OCI-LY1 (cell line): ENCODE measurements at regions not wholly inside any gene's neighbourhood (a gene's known extent, or its start where the extent isn't known, plus 50 kb on each side); places are given as distances from the start of the nearest gene placed in this dataset.

Source experiments
- H2AFZ ChIP-seq: fragments of 200-600 bp; sonication (generic), shearing (Covaris generic); 2 replicates; pipeline ENCODE4 v1.6.0; 2014; ENCODE audit warnings: antibody characterized with exemption, mild to moderate bottlenecking, low read length
- H3F3A ChIP-seq: fragments of 200-600 bp; sonication (generic), shearing (Covaris generic); 2 replicates; pipeline ENCODE4 v1.6.0; 2014; ENCODE audit warnings: mild to moderate bottlenecking, antibody characterized with exemption, low read length, moderate library complexity; ENCODE audit not compliant: insufficient read depth
- H3K27ac ChIP-seq: fragments of 200-600 bp; sonication (generic); 2 replicates; pipeline ENCODE4 v1.5.1; 2014; ENCODE audit warnings: low read length, mixed run types, mild to moderate bottlenecking, low read depth; ENCODE audit not compliant: poor library complexity, severe bottlenecking
- H3K27me3 ChIP-seq: fragments of 200-600 bp; sonication (generic); 2 replicates; pipeline ENCODE4 v1.6.0; 2014; ENCODE audit warnings: antibody characterized with exemption, mild to moderate bottlenecking, low read length, moderate library complexity; ENCODE audit not compliant: insufficient read depth
- H3K36me3 ChIP-seq: fragments of 200-600 bp; sonication (generic); 2 replicates; pipeline ENCODE4 v1.6.1; 2014; ENCODE audit warnings: mild to moderate bottlenecking, antibody characterized with exemption, low read length, moderate library complexity, mixed read lengths; ENCODE audit not compliant: insufficient read depth
- H3K4me1 ChIP-seq: fragments of 200-600 bp; sonication (generic); 2 replicates; pipeline ENCODE4 v1.5.1; 2014; ENCODE audit warnings: mild to moderate bottlenecking, low read length, moderate library complexity; ENCODE audit not compliant: insufficient read depth, severe bottlenecking
- H3K4me2 ChIP-seq: fragments of 200-600 bp; sonication (generic), shearing (Covaris generic); 2 replicates; pipeline ENCODE4 v1.6.1; 2014; ENCODE audit warnings: low read length
- H3K4me3 ChIP-seq: fragments of 200-600 bp; sonication (generic); 2 replicates; pipeline ENCODE4 v1.5.1; 2014; ENCODE audit warnings: low read length, low read depth, mild to moderate bottlenecking, mixed read lengths; ENCODE audit not compliant: poor library complexity, severe bottlenecking
- H3K79me2 ChIP-seq: fragments of 200-600 bp; shearing (Covaris generic); 2 replicates; pipeline ENCODE4 v1.6.1; 2016; ENCODE audit warnings: mixed run types, low read length, mixed read lengths; ENCODE audit not compliant: insufficient read depth
- H3K9ac ChIP-seq: fragments of 200-600 bp; sonication (generic), shearing (Covaris generic); 2 replicates; pipeline ENCODE4 v1.6.1; 2014; ENCODE audit warnings: mild to moderate bottlenecking, low read length, mixed read lengths
- H3K9me2 ChIP-seq: fragments of 200-600 bp; sonication (generic), shearing (Covaris generic); 2 replicates; pipeline ENCODE4 v1.6.1; 2014; ENCODE audit warnings: low read depth, mild to moderate bottlenecking, low read length, mixed read lengths
- H3K9me3 ChIP-seq: fragments of 200-600 bp; shearing (Covaris generic); 2 replicates; pipeline ENCODE4 v1.6.1; 2014; ENCODE audit warnings: low read length, mixed read lengths
- H4K20me1 ChIP-seq: fragments of 200-600 bp; sonication (generic), shearing (Covaris generic); 2 replicates; pipeline ENCODE4 v1.6.0; 2016; ENCODE audit warnings: mild to moderate bottlenecking, low read length; ENCODE audit not compliant: insufficient read depth
- CTCF ChIP-seq: fragments of 200-600 bp; sonication (generic), shearing (Covaris generic); IDR thresholded peaks from 2 replicates; pipeline ENCODE4 v1.5.1; 2017; ENCODE audit warnings: mild to moderate bottlenecking, antibody characterized with exemption, low read length, moderate library complexity, mixed read lengths
- EZH2 ChIP-seq: fragments of 200-600 bp; sonication (generic), shearing (Covaris generic); IDR thresholded peaks from 2 replicates; pipeline ENCODE4 v1.8.0; 2017; ENCODE audit warnings: borderline replicate concordance, mixed run types, mild to moderate bottlenecking, antibody characterized with exemption, low read length, moderate library complexity, mixed read lengths

- TF ChIP-seq EZH2 (no peak), CTCF (no peak)
- H3K4me3 ChIP-seq: no peak overlapping the region
- H4K20me1 ChIP-seq: no peaks in the 10 kb centered on the region
- no peaks in the 10 kb centered on the region for H3F3A ChIP-seq
- no peaks in the 10 kb centered on the region for H3K4me1 ChIP-seq
- no peaks in the 10 kb centered on the region for H3K9me2 ChIP-seq
- H3K27me3 ChIP-seq: no peaks in the 10 kb centered on the region
- no peaks in the 10 kb centered on the region for H3K36me3 ChIP-seq
- H3K79me2 ChIP-seq: no peaks in the 10 kb centered on the region
- no peak overlapping the region for H2AFZ ChIP-seq
- no peak overlapping the region for H3K4me2 ChIP-seq
- H3K9me3 ChIP-seq: no peaks in the 10 kb centered on the region
- H3K27ac ChIP-seq: no peak overlapping the region
- H3K9ac ChIP-seq: no peak overlapping the region
Observed at GRCh38 chr13:29994911-29995595, 144.6 kb upstream of the UBL3 start.

GRCh38 chr13:29993716-29994488 lies 143.5 kb upstream of the UBL3 start:
- H3K27ac ChIP-seq: no peak overlapping the region

GRCh38 chr13:29993196-29993595 lies 142.8 kb upstream of the UBL3 start:
- no peak overlapping the region for H3K4me3 ChIP-seq
- no peaks in the 10 kb centered on the region for H3K79me2 ChIP-seq
- H3K4me2 ChIP-seq: no peak overlapping the region
- no peak overlapping the region for H2AFZ ChIP-seq
- no peaks in the 10 kb centered on the region for H3F3A ChIP-seq
- H3K9ac ChIP-seq: no peak overlapping the region
- H3K9me2 ChIP-seq: no peaks in the 10 kb centered on the region
- no peaks in the 10 kb centered on the region for H4K20me1 ChIP-seq
- TF ChIP-seq CTCF: no peak
- TF ChIP-seq EZH2: no peak
- H3K9me3 ChIP-seq: no peaks in the 10 kb centered on the region
- no peaks in the 10 kb centered on the region for H3K36me3 ChIP-seq
- H3K27me3 ChIP-seq: 0 out of 2 replicates have a peak, but pooled peaks cover 2% of the 10 kb centered on the region
- no peaks in the 10 kb centered on the region for H3K4me1 ChIP-seq
- H3K27ac ChIP-seq: no peak overlapping the region

More at GRCh38 chr13:29993716-29994488, 143.5 kb upstream of the UBL3 start:
- TF ChIP-seq CTCF (no peak), EZH2 (no peak)
- no peak overlapping the region for H3K9ac ChIP-seq
- H2AFZ ChIP-seq: no peak overlapping the region
- 0 out of 2 replicates have a peak, but pooled peaks cover 2% of the 10 kb centered on the region for H3K27me3 ChIP-seq
- H3K4me2 ChIP-seq: no peak overlapping the region
- no peaks in the 10 kb centered on the region for H3K4me1 ChIP-seq
- no peak overlapping the region for H3K4me3 ChIP-seq
- H3F3A ChIP-seq: no peaks in the 10 kb centered on the region
- no peaks in the 10 kb centered on the region for H3K9me2 ChIP-seq
- H3K9me3 ChIP-seq: no peaks in the 10 kb centered on the region
- no peaks in the 10 kb centered on the region for H3K79me2 ChIP-seq
- H3K36me3 ChIP-seq: no peaks in the 10 kb centered on the region
- H4K20me1 ChIP-seq: no peaks in the 10 kb centered on the region
